ENCODE measurements at regions not wholly inside any gene's neighbourhood (a gene's known extent, or its start where the extent isn't known, plus 50 kb on each side); places are given as distances from the start of the nearest gene placed in this dataset.

- FAIRE-seq = no peak
Measured at GRCh38 chr2:38509947-38510326, 92.8 kb downstream of the HNRNPLL start.

GRCh38 chr2:38509314-38509946, 93.3 kb downstream of the HNRNPLL start:
- no peak for FAIRE-seq

DNA sequence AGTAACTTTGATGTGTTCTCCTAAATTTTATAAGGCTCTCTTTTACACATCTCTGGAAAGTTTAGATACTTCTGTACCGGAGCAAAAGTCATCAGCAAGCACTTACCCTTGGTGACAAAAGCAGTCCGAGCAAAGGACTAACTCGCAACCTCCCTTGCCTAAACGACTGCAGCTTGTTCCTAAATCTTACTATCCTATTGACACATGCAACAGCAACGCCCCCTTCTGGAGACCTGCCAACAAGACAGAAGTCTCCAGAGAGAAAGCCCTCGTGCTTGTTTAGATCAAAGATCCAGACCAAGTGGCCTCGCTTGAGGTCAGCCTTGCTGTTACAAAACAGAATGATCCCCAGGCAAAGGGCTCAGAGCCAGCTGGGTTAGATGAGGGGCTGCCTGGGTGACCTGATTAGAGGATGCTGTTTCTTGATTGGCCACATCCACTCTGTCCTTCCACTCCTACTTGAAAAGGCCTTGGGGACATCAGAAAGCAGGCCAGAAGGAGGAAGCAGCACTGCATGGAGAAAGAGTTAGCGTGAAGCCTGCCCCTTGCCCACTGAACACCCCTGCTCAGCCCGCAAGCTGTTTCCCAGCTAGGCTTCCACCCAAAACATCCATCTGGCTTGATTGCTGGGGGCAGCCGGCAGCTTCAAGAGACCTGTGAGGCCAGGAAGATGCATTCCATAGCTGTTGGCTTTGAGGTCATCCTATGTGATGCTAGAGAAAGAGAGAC, 94.3 kb downstream of the HNRNPLL start:
- FAIRE-seq = peak; percentile 67

DNA sequence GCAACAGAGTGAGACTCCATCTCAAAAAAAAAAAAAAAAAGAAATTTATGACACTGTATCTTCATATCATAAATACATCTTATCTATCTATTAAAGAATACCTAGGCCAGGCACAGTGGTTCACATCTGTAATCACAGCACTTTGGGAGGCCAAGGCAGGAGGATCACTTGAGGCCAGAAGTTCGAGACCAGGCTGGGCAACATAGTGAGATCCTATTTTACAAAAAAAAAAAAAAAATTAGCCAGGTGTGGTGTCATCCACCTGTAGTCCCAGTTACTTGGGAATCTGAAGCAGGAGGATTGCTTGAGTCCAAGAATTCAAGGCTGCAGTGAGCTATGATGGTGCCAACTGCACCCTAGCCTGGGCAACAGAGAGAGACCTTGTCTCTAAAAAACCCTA, 95.0 kb downstream of the HNRNPLL start:
- FAIRE-seq = no peak

GRCh38 chr2:38505779-38506178, 96.9 kb downstream of the HNRNPLL start:
- no peak for FAIRE-seq

- no peak for FAIRE-seq
Measured at GRCh38 chr2:38504169-38504568, 98.6 kb downstream of the HNRNPLL start.

DNA sequence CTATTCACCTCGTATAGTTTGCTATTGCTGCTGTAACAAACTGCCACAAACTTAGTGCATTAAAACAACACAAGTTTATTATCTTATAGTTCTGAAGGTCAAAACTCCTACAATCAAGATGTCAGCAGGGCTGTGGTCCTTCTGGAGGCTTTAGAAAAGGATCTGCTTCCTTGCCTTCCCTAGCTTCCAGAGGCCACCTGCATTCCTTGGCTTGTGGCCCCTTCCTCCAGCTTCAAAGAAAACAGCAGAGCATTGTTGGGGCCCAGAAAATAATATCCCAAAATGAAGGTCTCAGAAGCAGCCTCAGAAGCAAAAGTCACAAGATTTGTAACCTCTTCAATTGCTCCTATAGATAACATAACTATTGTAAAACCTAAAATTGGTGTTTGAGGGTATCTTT, 100.6 kb downstream of the HNRNPLL start:
- FAIRE-seq = no peak

GRCh38 chr2:38500283-38500634, 102.5 kb downstream of the HNRNPLL start:
- FAIRE-seq = no peak

DNA sequence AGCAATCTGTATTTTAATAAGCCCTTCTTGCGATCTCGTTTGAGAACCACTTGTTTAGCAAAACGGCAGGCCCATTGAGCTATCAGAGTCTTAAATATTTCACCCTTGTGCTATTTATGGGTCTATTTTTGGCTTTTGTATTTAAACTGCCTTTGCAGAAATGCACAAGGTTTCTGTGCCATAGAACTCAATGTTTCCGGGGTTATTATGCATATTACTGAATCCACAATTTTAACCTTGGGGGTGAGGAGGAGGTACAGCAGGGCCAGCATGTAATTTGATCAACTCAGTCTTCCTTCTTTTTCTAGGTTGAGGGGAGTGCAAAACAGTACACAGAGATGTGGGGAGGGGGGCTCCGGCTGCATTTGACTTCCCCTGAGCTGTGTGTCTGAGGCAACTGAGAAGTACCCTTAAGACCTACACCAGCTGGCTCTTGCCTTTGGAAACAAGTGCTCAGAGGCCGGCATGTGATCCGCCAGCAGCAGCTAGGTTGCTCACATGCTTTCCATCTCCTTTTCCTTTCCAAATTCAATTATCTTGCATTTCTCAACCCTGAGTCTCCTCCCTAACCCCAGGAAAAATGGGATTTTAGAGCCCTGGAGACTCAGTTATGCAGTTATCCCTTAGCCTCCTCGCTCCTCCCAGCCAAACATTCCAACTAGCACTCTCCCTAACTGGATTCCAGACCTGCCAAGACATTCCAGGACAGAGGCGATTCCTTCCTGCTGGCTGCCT, 103.0 kb downstream of the HNRNPLL start:
- no peak for FAIRE-seq

DNA sequence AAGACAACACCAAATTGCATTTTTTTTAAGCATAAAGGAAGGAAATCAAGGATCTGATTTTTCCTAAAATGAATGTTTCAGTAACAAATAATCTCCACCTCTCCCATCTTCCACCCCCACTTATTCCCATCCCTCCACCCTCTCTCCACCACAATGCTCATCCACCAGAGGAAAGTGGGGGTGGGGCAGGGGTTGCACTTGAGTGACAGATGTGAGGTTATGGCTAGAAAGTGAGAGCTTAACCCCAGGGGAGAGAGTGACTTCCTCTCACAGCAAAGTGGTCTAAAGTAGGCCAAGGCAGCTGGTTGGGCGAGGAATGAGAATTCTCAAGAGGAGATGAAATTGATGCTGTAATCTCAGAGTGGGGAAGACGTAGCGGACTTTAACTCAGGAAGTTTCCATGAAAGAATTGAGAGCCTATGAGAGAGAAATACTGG, 104.7 kb downstream of the HNRNPLL start:
- no peak for FAIRE-seq

DNA sequence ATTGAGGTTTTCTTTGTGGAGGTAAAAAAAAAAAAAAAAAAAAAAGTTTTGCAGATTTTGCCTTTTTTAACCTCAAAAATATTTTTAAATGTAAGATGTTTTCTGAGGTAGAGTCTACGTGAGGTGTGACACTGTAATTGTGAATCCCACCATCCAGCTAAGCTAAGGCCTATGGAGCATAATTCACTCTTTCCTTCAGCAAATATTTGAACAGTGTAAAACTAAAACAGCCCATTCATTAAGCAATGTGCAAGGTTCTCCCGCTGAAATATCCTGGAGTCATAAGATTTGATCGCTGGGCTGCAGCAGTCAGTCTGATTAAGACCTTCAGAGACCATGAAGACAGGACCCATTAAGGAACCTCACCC, 105.1 kb downstream of the HNRNPLL start:
- no peak for FAIRE-seq

DNA sequence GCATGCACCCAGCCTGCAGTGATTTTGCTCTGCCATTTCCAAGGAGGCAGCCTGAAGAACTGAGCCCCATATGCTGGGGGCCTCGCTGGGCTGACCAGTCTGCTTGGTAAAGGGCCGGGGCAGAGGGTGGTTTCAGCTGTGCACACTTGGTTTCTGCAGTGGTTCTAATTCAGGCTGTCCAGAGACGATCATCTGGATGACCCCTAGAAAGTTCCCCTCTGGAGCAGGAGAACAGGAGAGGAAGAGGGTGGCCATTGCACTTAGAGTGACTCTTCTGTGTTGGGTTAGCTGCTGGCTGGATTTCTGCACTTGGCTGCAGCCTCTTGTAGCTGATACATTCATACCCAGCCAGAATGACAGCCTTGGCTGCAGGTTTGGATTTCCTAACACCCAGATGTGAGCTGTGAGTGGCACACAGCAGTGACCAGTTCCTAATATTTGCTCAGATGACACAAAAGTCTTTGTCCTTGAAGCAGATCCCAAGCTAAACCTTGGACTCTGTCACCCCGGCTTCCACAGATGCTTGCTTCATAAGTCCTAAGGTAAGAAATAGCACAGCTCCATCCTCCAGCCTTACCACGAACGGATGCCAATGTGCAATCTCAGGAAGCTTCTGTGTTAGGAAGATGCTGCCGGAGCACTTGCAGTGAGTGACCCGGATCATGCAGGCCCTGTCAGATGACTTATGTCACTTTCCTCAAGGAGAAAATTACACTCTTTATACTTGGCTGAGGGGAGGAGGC, 105.6 kb downstream of the HNRNPLL start:
- FAIRE-seq = no peak

DNA sequence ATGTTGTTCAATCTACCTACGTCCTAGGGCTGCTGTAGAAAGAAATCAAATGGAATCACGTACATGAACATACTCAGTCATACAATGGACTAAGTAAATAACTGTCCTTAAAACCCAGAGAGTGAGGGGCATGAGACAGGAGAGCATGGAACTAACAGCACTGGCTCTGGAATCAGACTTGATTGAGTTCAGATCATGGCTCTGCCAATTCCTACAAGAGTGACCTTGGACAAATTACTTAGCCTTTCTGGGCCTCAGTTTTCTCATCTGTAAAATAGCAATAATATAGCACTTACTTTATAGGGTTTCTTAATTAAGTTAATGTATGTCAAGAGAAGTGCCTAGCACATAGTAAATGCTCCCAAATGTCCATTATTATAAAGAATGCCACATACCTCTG, 106.8 kb downstream of the HNRNPLL start:
- FAIRE-seq = no peak

- FAIRE-seq = no peak
Measured at GRCh38 chr2:38494394-38494793, 108.3 kb downstream of the HNRNPLL start.

GRCh38 chr2:38492042-38492615, 110.6 kb downstream of the HNRNPLL start:
- no peak for FAIRE-seq

GRCh38 chr2:38491436-38491835, 111.3 kb downstream of the HNRNPLL start:
- no peak for FAIRE-seq

DNA sequence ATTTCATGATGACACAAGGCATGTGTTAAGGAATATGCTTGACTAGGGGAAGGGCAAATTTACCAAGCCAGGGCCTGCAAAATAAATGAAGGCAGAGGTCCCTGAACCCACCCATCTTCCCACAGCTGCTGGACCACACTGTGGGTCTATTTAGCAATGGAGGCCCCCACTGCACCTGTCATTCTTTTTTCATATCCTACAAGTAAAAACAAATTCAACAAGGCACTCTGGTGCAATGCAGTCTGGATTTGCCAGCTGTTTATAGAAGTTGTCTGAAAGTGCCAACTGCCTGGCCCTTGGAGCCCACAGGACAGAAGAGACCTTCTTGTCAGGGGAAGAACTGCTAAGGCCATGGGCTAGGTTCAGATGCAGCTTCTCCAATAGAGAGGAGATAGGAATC, 112.8 kb upstream of the ATL2 start:
- FAIRE-seq = no peak

GRCh38 chr2:38487852-38488251, 110.8 kb upstream of the ATL2 start:
- FAIRE-seq = no peak

GRCh38 chr2:38486213-38487026, 109.3 kb upstream of the ATL2 start:
- no peak for FAIRE-seq

GRCh38 chr2:38485734-38486133, 108.7 kb upstream of the ATL2 start:
- FAIRE-seq = no peak

DNA sequence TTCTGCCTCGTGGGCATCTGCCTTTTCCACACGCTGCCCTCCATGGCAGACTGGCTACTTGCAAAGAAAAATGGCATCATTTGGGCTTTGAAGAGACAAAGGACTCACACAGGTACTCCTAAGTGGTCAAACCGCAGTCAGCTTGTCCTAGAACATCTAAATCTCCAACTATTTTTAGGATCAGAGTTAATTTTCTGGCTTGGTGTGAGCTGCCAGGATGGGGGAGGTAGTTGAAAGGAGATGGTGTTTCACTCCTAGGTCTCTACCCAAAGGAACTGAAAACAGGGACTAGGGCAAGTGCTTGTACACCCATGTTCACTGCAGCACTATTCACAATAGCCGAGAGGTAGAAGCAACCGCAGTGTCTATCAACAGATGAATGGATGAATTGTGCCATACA, 107.9 kb upstream of the ATL2 start:
- FAIRE-seq = no peak

GRCh38 chr2:38483776-38484501, 106.9 kb upstream of the ATL2 start:
- no peak for FAIRE-seq
